HepG2 (cell line): ENCODE measurements at regions not wholly inside any gene's neighbourhood (a gene's known extent, or its start where the extent isn't known, plus 50 kb on each side); places are given as distances from the start of the nearest gene placed in this dataset.

Experiments used
- ATAC-seq: fragments of 200-7000 bp; cut with Tn5 transposase; 3 replicates; pipeline ENCODE4 v1.9.1; 2020; ENCODE audit warnings: mild to moderate bottlenecking, moderate library complexity
- BruUV-seq: library from RNA; stranded (reverse); fragments of 400-500 nt; replicated peaks from 2 replicates; lab custom pipeline; 2021; lab: Mats Ljungman, UMichigan
- CTCF ChIA-PET: fragments of 300-600 bp; formaldehyde crosslinking; extraction: SDS; loops from one replicate; lab custom pipeline; 2021; ENCODE audit warnings: low total read pairs, inconsistent platforms, low intra/inter-chr PET ratio; lab: Yijun Ruan, JAX
- POLR2A ChIA-PET: fragments of 350-600 bp; sonication (Branson Sonifier 250); formaldehyde crosslinking; loops from one replicate; lab custom pipeline; 2020; ENCODE audit warnings: antibody characterized with exemption, inconsistent platforms; lab: Yijun Ruan, JAX
- DNase-seq: peaks from one replicate; pipeline ENCODE4 v3.0.0-alpha.2; 2015; ENCODE audit warnings: low spot score
- FAIRE-seq: peaks from 3 replicates; lab custom pipeline; 2011; peaks lifted over from hg19 to GRCh38; lab: Jason Lieb, UNC
- H2AFZ ChIP-seq: one replicate; pipeline ENCODE4 v1.6.1; 2011; ENCODE audit warnings: low read length, inconsistent platforms
- H3K27ac ChIP-seq: fragments of 300-600 bp; 3 replicates; pipeline ENCODE4 v1.8.0; 2011; ENCODE audit warnings: mixed run types, mild to moderate bottlenecking, mixed read lengths, low read length, inconsistent platforms; ENCODE audit not compliant: insufficient read depth; ENCODE audit errors: extremely low read length
- H3K27me3 ChIP-seq, 2 experiments: fragments of 200-600 bp in 1 of 2; 2 replicates in 1 of 2; 3 replicates in 1 of 2; pipeline versions ENCODE4 v1.6.0 to v1.8.0; 2011; ENCODE audit warnings: low read length in 2 of 2, mild to moderate bottlenecking in 2 of 2, moderate library complexity in 2 of 2, inconsistent platforms in 1 of 2; ENCODE audit not compliant: insufficient read depth in 2 of 2, control insufficient read depth in 1 of 2
- H3K36me3 ChIP-seq, 2 experiments: fragments of 200-600 bp in 1 of 2; replicated peaks in 1 of 2; 2 replicates in 1 of 2; 3 replicates in 1 of 2; pipeline versions ENCODE4 v1.5.1 to v1.8.0; 2011; ENCODE audit warnings: low read length in 2 of 2, inconsistent platforms in 1 of 2; ENCODE audit not compliant: insufficient read depth in 2 of 2, control insufficient read depth in 1 of 2
- H3K4me1 ChIP-seq: 2 replicates; pipeline ENCODE4 v1.5.1; 2012; ENCODE audit warnings: low read length, inconsistent platforms; ENCODE audit not compliant: insufficient read depth
- H3K4me2 ChIP-seq: 2 replicates; pipeline ENCODE4 v1.6.0; 2011; ENCODE audit warnings: low read depth, low read length, inconsistent platforms
- H3K4me3 ChIP-seq, 3 experiments: fragments of 200-600 bp in 1 of 3; sonication (generic), shearing (Covaris generic) in 1 of 3; replicated peaks in 1 of 3; 2 replicates each; pipeline ENCODE4 v1.5.1; 2011 to 2016; ENCODE audit warnings: low read length in 3 of 3, inconsistent platforms in 2 of 3, low read depth in 2 of 3, mild to moderate bottlenecking in 2 of 3, control low read depth in 1 of 3, mixed read lengths in 1 of 3; ENCODE audit not compliant: insufficient read depth in 1 of 3
- H3K79me2 ChIP-seq: one replicate; pipeline ENCODE4 v1.6.1; 2011; ENCODE audit warnings: low read length, inconsistent platforms; ENCODE audit not compliant: insufficient read depth
- H3K9ac ChIP-seq: 2 replicates; pipeline ENCODE4 v1.6.0; 2011; ENCODE audit warnings: mild to moderate bottlenecking, low read depth, low read length, inconsistent platforms; ENCODE audit not compliant: insufficient read depth
- H3K9me3 ChIP-seq: 2 replicates; pipeline ENCODE4 v1.5.1; 2012; ENCODE audit warnings: mild to moderate bottlenecking, low read length
- H4K20me1 ChIP-seq: 2 replicates; pipeline ENCODE4 v1.6.0; 2011; ENCODE audit warnings: inconsistent platforms, mild to moderate bottlenecking, low read length, moderate library complexity; ENCODE audit not compliant: insufficient read depth
- ARNT ChIP-seq: fragments of 450-650 bp; IDR thresholded peaks from 2 replicates; pipeline ENCODE4 v1.6.1; 2017
- MED8 ChIP-seq: sonication (generic); formaldehyde crosslinking; IDR thresholded peaks from 2 replicates; pipeline ENCODE4 v1.8.1; 2023; ENCODE audit warnings: mild to moderate bottlenecking, missing genetic modification reagents; ENCODE audit not compliant: insufficient replicate concordance
- PRDM15 ChIP-seq: sonication (generic); formaldehyde crosslinking; IDR thresholded peaks from 2 replicates; pipeline ENCODE4 v1.4.0; 2020; ENCODE audit warnings: missing genetic modification reagents
- USF2 ChIP-seq, 2 experiments: sonication (generic) in 1 of 2; formaldehyde crosslinking in 1 of 2; IDR thresholded peaks; 2 replicates each; pipeline versions ENCODE4 v1.5.1 to v1.6.1; 2011 to 2020; ENCODE audit warnings: borderline replicate concordance in 1 of 2, low read depth in 1 of 2, low read length in 1 of 2, mild to moderate bottlenecking in 1 of 2, missing genetic modification reagents in 1 of 2, moderate library complexity in 1 of 2
- ZNF121 ChIP-seq: sonication (generic); formaldehyde crosslinking; IDR thresholded peaks from 2 replicates; pipeline ENCODE4 v1.5.0; 2020; ENCODE audit warnings: mild to moderate bottlenecking, missing genetic modification reagents
- ZNF333 ChIP-seq: sonication (generic); formaldehyde crosslinking; IDR thresholded peaks from 2 replicates; pipeline ENCODE4 v1.4.0; 2020; ENCODE audit warnings: mild to moderate bottlenecking, missing genetic modification reagents, borderline replicate concordance
- ZNF382 ChIP-seq: sonication (generic); formaldehyde crosslinking; IDR thresholded peaks from 2 replicates; pipeline ENCODE4 v1.5.0; 2020; ENCODE audit warnings: missing genetic modification reagents, mild to moderate bottlenecking, borderline replicate concordance
- ZNF605 ChIP-seq: sonication (generic); formaldehyde crosslinking; IDR thresholded peaks from 2 replicates; pipeline ENCODE4 v1.8.0; 2022; ENCODE audit warnings: mild to moderate bottlenecking, missing genetic modification reagents
- ZNF776 ChIP-seq: sonication (generic); formaldehyde crosslinking; IDR thresholded peaks from 2 replicates; pipeline ENCODE4 v1.4.0; 2020; ENCODE audit warnings: mild to moderate bottlenecking, missing genetic modification reagents
- ZNF839 ChIP-seq: sonication (generic); formaldehyde crosslinking; IDR thresholded peaks from 2 replicates; pipeline ENCODE4 v1.4.0; 2020; ENCODE audit warnings: missing genetic modification reagents, mild to moderate bottlenecking, borderline replicate concordance
- WGBS: methylation state at CpG from one replicate; pipeline ENCODE4 v1.1.6; 2017; ENCODE audit warnings: low lambda C conversion rate; 5-methylcytosine and 5-hydroxymethylcytosine counted together
- in situ Hi-C: cut with HindIII; loops from 2 replicates; pipeline ENCODE4 v1.10.0; 2017; ENCODE audit warnings: low pct_unique_long_range_greater_than_20kb; ENCODE audit not compliant: extremely low pct_ligation_motif_present
- intact Hi-C: fragments of 100-400 bp; cut with micrococcal nuclease; formaldehyde crosslinking; loops from one replicate; pipeline ENCODE4 v1.10.0; 2022; ENCODE audit not compliant: unreplicated experiment
- TF ChIP-seq, protein P1 (sequence below): IDR thresholded peaks from 2 replicates; pipeline ENCODE4 v1.6.1; 2012; ENCODE audit warnings: low read depth, low read length, improper control_type of control experiment
- TF ChIP-seq, protein P2 (sequence below): sonication (generic); formaldehyde crosslinking; IDR thresholded peaks from 2 replicates; pipeline ENCODE4 v1.4.0; 2020; ENCODE audit warnings: missing genetic modification reagents
- TF ChIP-seq, protein P3 (sequence below): sonication (generic); formaldehyde crosslinking; IDR thresholded peaks from 2 replicates; pipeline ENCODE4 v1.5.0; 2020; ENCODE audit warnings: missing genetic modification reagents

DNA sequence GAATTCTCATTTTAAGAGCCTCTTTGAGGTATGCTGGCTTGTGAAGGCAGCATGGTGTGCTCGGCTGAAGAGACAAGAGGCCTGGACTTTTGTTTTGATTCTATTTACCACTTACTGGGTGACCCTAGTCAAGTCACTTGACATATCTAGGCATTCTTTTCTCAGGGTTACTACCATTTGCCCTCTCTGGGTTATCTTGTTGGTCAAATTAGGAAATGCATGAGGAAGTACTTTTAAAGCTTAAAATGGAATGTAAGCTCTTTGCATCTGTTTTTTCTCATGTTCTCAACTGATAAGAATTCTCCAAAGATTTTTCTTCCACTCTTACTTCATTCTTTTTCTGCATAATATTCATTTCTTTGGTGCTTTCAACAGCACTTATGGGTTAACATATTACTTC, 173.1 kb downstream of the PLK2 start:
- no peaks in the 10 kb centered on the region for H3K9me3 ChIP-seq
- no peaks in the 10 kb centered on the region for H3K4me1 ChIP-seq
- in situ Hi-C loops = no loop called here
- no peak for ATAC-seq
- H3K27ac ChIP-seq = no peak overlapping the region
- 45% methylated on average over 1 of the region's 1 CpG for WGBS
- no TSS peak for BruUV-seq
- H3K9ac ChIP-seq = no peak overlapping the region
- H4K20me1 ChIP-seq = no peaks in the 10 kb centered on the region
- no peak for TF ChIP-seq ARNT
- TF ChIP-seq, protein P1, sequence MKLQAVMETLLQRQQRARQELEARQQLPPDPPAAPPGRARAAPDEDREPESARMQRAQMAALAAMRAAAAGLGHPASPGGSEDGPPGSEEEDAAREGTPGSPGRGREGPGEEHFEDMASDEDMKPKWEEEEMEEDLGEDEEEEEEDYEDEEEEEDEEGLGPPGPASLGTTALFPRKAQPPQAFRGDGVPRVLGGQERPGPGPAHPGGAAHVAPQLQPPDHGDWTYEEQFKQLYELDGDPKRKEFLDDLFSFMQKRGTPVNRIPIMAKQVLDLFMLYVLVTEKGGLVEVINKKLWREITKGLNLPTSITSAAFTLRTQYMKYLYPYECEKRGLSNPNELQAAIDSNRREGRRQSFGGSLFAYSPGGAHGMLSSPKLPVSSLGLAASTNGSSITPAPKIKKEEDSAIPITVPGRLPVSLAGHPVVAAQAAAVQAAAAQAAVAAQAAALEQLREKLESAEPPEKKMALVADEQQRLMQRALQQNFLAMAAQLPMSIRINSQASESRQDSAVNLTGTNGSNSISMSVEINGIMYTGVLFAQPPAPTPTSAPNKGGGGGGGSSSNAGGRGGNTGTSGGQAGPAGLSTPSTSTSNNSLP = no peak
- TF ChIP-seq ZNF605 = no peak
- TF ChIP-seq ZNF121 = no peak
- TF ChIP-seq MED8 = no peak
- no peak for TF ChIP-seq ZNF776 (CRISPR knock-in tag)
- TF ChIP-seq, protein P2, sequence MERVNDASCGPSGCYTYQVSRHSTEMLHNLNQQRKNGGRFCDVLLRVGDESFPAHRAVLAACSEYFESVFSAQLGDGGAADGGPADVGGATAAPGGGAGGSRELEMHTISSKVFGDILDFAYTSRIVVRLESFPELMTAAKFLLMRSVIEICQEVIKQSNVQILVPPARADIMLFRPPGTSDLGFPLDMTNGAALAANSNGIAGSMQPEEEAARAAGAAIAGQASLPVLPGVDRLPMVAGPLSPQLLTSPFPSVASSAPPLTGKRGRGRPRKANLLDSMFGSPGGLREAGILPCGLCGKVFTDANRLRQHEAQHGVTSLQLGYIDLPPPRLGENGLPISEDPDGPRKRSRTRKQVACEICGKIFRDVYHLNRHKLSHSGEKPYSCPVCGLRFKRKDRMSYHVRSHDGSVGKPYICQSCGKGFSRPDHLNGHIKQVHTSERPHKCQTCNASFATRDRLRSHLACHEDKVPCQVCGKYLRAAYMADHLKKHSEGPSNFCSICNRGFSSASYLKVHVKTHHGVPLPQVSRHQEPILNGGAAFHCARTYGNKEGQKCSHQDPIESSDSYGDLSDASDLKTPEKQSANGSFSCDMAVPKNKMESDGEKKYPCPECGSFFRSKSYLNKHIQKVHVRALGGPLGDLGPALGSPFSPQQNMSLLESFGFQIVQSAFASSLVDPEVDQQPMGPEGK (CRISPR knock-in tag) = no peak
- TF ChIP-seq USF2 (IDR thresholded peaks at IDR 0.05; ENCODE audit: low read depth, low read length) = no peak
- TF ChIP-seq USF2 (CRISPR knock-in tag; IDR thresholded peaks at IDR 0.05; ENCODE audit: borderline replicate concordance) = no peak
- TF ChIP-seq, protein P3, sequence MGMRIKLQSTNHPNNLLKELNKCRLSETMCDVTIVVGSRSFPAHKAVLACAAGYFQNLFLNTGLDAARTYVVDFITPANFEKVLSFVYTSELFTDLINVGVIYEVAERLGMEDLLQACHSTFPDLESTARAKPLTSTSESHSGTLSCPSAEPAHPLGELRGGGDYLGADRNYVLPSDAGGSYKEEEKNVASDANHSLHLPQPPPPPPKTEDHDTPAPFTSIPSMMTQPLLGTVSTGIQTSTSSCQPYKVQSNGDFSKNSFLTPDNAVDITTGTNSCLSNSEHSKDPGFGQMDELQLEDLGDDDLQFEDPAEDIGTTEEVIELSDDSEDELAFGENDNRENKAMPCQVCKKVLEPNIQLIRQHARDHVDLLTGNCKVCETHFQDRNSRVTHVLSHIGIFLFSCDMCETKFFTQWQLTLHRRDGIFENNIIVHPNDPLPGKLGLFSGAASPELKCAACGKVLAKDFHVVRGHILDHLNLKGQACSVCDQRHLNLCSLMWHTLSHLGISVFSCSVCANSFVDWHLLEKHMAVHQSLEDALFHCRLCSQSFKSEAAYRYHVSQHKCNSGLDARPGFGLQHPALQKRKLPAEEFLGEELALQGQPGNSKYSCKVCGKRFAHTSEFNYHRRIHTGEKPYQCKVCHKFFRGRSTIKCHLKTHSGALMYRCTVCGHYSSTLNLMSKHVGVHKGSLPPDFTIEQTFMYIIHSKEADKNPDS (CRISPR knock-in tag) = no peak
- TF ChIP-seq ZNF382 (CRISPR knock-in tag) = no peak
- no peak for TF ChIP-seq ZNF839 (CRISPR knock-in tag)
- no peak for TF ChIP-seq ZNF333 (CRISPR knock-in tag)
- no peak for TF ChIP-seq PRDM15 (CRISPR knock-in tag)
- H3K27me3 ChIP-seq = no peaks in the 10 kb centered on the region
- no peak for FAIRE-seq
- intact Hi-C loops = no loop called here
- no peaks in the 10 kb centered on the region for H3K36me3 ChIP-seq
- POLR2A ChIA-PET = no interaction called here
- no peak overlapping the region for H3K4me2 ChIP-seq
- CTCF ChIA-PET = no interaction called here
- H3K79me2 ChIP-seq = no peaks in the 10 kb centered on the region
- H2AFZ ChIP-seq = no peak overlapping the region
- DNase-seq = no peak
- H3K4me3 ChIP-seq = no peak overlapping the region
